ENCODE measurements at regions not wholly inside any gene's neighbourhood (a gene's known extent, or its start where the extent isn't known, plus 50 kb on each side); places are given as distances from the start of the nearest gene placed in this dataset.
"Not testable (repeated sequence)": the region's sequence is repeated elsewhere in the genome, so short reads cannot be mapped to it uniquely, and the experiment has no call there.

DNA sequence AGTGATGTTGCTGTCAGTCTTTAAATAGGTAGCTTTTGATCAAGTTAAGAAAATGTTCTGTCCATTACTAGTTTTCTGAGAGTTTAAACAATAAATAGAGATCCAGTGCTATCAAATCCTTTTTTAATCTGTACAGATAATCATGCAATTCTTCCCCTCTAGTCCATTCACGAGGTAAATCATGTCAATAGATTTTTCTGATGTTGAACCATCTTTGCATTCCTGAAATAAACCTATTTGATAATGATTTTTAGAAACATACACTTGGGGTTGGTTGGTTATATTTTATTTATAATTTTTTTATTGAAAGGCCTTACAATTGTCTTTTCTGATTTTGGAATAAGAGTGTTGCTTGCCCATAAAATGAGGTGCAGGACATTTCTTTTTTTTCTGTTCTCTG is 95.0 kb downstream of the FAM53A start:
- DNase-seq (ENCODE audit: low spot score), result no peak

GRCh38 chr4:1588306-1588705 is 95.8 kb downstream of the FAM53A start:
- DNase-seq (ENCODE audit: low spot score), result no peak

DNA sequence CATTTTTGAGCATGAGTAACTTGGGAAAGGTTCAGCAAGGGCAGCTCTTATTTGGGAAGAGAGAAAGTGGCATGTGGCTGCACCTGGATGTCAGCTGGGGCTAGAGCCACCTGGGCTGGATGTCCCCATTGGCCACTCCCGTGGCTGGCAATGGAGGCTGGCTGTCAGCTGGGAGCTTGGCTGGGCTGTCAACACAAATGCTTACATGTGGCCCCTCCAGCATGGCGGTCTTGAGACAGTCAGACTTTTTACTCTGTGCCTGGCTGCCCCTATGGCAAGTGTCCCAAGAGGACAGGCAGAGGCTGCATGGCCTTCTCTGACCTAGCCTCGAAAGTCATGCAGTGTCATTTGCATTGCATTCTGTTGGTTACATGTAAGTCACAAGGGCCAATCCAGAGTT is 99.6 kb downstream of the FAM53A start:
- no peak for DNase-seq (ENCODE audit: low spot score)

GRCh38 chr4:1583859-1584258 is 100.3 kb downstream of the FAM53A start:
- DNase-seq (ENCODE audit: low spot score), result no peak

DNA sequence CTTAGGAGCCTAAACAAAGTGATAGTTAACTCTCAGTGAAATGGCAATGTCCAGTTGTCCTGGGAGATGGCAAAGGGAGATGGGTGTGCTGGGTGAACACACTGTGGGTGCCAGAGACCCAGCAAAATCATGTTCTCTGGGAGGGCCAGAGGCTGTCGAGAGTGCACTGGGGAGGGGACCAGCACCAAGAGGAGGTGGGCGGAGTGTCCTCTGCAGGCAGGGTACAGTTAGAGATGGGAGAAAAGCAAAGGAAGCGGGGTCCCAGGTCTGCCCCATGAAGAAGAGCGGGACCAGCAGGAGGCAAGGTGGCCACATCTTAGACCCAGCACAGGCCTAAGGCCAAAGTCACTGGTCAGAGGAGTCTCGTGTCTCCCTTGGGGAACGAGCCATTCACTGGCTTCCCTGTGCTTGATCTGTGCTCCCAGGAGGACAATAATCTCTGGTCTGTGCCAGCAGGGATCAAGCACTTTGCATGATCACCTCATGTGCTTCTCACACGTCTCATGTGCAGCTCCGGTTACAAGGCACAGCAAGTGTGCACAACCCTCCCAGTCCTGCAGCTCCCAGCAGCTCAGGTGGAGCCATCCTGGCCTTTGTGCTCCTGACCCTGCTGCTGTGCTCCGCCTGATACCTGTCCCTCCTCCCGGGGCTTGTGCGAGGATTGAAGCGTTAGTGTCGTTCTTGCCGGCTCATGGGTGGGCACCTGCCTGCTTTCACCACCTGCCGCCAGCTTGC is 100.9 kb downstream of the FAM53A start:
- DNase-seq (ENCODE audit: low spot score), result no peak

DNA sequence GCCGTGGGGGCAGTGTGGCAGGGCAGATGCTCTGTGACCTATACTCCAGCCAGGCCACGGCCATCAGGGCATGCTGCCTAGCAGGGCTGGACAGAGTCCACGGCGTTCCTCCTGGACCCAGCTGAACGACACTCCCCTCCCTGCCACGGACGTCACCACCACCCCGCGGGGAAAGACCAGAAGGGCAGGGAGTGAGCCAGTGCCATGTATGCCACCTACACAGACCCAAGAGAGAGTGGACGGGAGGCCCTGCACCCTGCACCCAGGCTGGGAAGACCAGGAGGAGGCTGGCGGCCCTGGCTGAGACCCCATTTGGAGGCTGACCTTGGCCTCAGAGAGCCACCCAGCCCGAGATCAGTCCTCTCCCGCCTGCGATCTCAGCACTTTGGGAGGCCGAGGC is 101.9 kb downstream of the FAM53A start:
- no peak for DNase-seq (ENCODE audit: low spot score)

GRCh38 chr4:1581164-1581894 is 102.8 kb downstream of the FAM53A start:
- peak; percentile 87 for DNase-seq (ENCODE audit: low spot score)

- not testable (repeated sequence) for DNase-seq (ENCODE audit: low spot score)
These were observed 103.5 kb downstream of the FAM53A start for GRCh38 chr4:1580692-1581012.

GRCh38 chr4:1579901-1580691 is 104.0 kb downstream of the FAM53A start:
- peak; percentile 91 for DNase-seq (ENCODE audit: low spot score)

DNA sequence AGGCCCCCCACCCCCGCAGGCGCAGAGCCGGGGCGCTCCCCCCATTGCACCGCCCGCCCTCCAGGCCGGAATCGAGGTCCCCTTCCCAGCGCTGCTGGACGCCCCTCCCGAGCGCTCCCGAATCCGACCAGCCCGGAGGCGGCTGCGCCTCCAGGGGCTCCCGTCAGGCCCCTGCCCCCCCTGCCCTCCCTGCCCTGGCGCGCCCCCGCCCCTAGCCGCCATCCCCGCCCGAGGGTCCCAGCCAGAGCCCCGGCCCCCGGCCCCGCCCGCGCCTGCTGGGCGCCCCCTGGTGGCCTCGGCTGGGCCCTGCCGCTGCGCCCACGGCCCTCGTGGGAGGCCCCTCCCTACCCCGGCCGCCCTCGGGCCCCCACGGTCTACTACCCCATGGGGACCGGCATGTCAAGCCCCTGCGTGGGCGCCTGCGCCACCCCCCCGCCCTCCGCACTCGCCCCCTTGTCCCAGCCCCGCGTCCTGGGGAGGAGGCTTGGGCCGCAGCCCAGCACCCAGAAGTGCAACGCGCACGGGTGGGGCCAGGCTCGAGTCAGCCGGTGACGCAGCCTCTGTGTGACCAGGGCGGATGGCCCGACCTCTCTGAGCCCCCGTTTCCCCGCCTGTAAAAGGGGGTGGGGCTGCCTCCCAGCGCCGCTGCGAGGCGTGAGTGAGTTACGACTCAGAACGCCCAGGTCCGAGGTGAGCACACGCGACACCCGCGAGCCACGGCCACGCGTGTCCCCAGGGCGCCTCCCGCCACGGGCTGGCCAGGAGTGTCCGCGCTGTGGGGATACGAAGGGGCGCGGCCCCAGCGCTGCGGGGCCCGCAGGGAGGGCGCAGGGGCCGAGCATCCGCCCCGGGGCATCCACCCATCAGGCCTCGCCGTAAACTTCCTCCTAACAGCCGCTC is 104.9 kb downstream of the FAM53A start:
- DNase-seq (ENCODE audit: low spot score), result peak; percentile 26

DNA sequence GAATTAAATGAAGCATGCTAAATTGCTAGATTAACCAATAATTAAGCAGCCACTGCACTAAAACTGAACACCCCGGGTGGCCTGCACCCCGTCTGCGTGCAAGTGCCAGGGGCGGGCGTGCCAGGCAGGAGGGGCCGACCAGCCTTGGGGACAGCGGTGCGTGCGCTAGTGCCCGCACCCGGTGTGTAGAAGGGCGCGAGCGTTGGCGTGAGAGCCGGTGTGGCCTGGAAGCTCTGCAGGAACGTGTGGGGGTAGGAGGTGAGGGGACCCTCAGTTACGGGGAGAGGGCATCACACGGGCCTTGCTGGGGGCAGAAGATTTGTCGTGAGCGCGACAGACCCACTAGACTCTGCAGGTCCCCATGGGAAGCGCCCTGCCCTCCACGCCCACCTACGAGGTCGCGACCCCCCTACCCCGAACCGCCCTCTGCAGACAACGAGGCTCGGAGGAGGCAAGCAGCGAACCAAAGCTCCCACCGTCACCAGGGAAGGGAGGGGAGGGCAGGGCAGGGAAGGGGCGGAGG is 105.8 kb downstream of the FAM53A start:
- no peak for DNase-seq (ENCODE audit: low spot score)

GRCh38 chr4:1577822-1578217 is 106.3 kb downstream of the FAM53A start:
- DNase-seq (ENCODE audit: low spot score), result no peak

DNA sequence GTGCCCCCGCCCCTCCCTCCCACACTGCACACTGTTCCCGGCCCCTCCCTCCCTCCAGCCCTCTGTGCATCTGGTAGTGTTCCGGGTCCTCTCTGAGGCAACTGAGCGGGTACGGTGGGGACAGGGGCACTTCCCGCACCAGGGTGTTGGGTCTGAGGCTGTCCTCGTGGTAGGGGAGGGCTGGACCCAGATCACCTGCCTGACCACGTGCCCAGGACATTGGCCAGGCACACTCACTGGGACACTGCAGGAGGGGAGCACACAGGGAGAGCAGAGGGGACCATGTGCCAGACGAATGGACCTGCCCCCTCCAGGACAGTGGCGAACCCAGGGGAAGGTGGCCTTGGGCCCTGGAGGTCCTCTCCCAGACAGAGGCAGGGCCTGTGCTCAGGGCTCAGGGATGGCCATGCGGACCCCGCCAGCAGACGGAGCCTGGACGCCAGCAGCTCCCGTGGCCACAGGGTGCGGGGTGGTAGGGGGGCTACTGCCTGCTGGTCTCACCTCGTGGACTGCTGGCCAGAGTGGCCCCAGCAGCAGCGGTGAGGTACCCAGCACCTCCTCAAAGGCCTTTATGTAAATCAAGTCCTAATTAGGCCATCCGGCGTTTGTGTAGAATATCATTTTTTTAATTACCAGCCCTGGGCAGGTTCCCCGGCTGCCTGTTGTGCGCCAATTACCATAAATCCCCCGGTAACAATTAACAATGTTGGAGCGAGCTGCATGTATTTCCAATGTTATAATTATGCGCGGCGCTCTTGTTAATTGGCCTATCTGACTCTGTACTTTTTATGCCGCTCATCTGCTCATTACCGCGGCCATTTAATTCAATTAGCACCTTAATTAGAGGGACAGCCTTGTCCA is 106.9 kb downstream of the FAM53A start:
- DNase-seq (ENCODE audit: low spot score), result no peak

- DNase-seq (ENCODE audit: low spot score), result no peak
These were observed 107.7 kb downstream of the FAM53A start for GRCh38 chr4:1576304-1576960.

GRCh38 chr4:1575418-1576303 is 108.5 kb downstream of the FAM53A start:
- DNase-seq (ENCODE audit: low spot score), result no peak

DNA sequence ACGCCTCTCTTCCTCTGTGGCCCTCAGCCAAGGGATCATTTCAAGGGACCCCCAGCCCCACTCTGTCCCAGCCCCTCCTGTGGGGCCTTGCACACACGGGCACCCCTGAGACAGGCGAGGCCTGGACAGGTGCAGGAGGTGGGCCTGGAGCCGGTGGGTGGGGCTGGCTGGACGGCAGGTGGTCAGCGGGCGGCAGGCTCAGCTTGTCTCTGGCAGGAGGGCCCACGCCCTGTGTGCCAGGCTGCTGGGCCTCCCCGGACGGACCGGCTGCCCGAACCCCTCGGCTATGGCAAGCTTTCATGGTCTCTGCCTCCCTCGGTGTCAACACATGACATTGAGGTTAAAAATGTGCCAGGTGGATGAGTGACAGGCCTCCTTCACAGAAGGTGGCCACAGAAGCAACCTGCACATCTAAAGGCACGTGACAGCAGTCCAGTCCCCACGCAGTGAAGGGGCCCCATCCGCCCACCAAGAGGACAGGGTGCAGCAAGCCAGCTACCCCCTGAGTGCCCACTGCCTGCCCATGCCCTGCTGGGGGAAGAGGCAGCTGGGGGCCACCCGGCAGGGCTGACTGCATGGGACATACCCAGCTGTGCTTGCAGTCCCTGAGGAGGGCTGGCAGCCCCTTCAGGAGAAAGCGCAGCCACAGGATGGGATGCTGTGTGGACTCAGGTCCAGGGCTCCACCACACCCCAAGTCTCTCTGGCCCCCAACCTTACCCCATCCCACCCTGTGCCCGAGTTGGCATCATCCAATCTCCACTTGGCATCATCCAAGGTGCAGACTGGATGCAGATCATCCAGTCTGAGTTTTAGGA is 109.3 kb downstream of the FAM53A start:
- DNase-seq (ENCODE audit: low spot score), result no peak

GRCh38 chr4:1573830-1574459 is 110.2 kb downstream of the FAM53A start:
- DNase-seq (ENCODE audit: low spot score), result no peak
